Tibial nerve (tissue), 4 donors: ENCODE measurements at regions not wholly inside any gene's neighbourhood (a gene's known extent, or its start where the extent isn't known, plus 50 kb on each side); places are given as distances from the start of the nearest gene placed in this dataset.

Experiments used
- DNase-seq, 2 donors: peaks; one replicate each; pipeline ENCODE4 v3.0.0-alpha.2; 2019; ENCODE audit warnings: low spot score in 2 of 2
- H3K27ac ChIP-seq, 4 donors: fragments of 200-600 bp; sonication (generic) in 3 of 4; one replicate each; pipeline ENCODE4 v1.5.1; 2017 to 2019; ENCODE audit warnings: mild to moderate bottlenecking in 1 of 4
- H3K27me3 ChIP-seq, 2 donors: fragments of 200-600 bp; sonication (generic) in 1 of 2; one replicate each; pipeline versions ENCODE4 v1.5.1 to v1.6.0; 2017 to 2019
- H3K36me3 ChIP-seq, 3 donors: fragments of 200-600 bp; sonication (generic); one replicate each; pipeline ENCODE4 v1.5.1; 2018 to 2019
- H3K4me1 ChIP-seq, 4 donors: fragments of 200-600 bp; sonication (generic) in 3 of 4; one replicate each; pipeline ENCODE4 v1.5.1; 2017 to 2019
- H3K4me3 ChIP-seq, 4 donors: fragments of 200-600 bp; sonication (generic) in 3 of 4; one replicate each; pipeline ENCODE4 v1.5.1; 2017 to 2019; ENCODE audit warnings: mild to moderate bottlenecking in 1 of 4, moderate library complexity in 1 of 4
- H3K9me3 ChIP-seq, 4 donors: fragments of 200-600 bp; sonication (generic) in 3 of 4; one replicate each; pipeline ENCODE4 v1.5.1; 2017 to 2019
- CTCF ChIP-seq, 5 experiments: fragments of 200-600 bp in 3 of 5; fragments of 450-650 bp in 2 of 5; sonication (generic) in 3 of 5; IDR thresholded peaks; one replicate each; pipeline ENCODE4 v1.5.1; 2016 to 2019; ENCODE audit warnings: antibody characterized with exemption in 5 of 5, mild to moderate bottlenecking in 3 of 5, moderate library complexity in 2 of 5
- EP300 ChIP-seq, 2 donors: sonication (generic); formaldehyde crosslinking; IDR thresholded peaks; one replicate each; pipeline ENCODE4 v1.6.1; 2017; ENCODE audit warnings: antibody characterized with exemption in 2 of 2, mild to moderate bottlenecking in 1 of 2
- POLR2A ChIP-seq, 2 donors: fragments of 450-650 bp; IDR thresholded peaks; one replicate each; pipeline ENCODE4 v1.6.1; 2017; ENCODE audit warnings: antibody characterized with exemption in 2 of 2, mild to moderate bottlenecking in 2 of 2, moderate library complexity in 2 of 2
- WGBS, 2 donors: methylation state at CpG; one replicate each; pipeline ENCODE4 v1.1.5; 2018; 5-methylcytosine and 5-hydroxymethylcytosine counted together

DNA sequence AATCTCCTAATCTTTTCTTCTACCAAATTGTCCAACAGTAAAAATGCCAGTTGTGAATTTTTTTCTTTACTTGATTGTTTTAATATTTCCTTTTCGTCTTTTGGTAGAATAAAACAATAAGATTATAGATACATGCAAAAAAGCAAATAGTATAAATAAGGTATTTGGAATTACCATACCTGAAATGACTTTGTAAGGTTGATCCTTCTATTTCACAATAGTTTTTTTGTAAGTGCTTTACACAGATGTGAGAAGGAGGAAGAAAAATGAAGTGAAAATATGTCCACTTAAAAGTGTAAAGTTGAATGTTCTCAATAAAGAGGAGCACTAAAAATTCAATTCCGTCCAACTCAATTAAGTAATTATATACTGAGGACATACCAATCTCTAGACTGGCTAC lies 457.6 kb downstream of the UTRN start:
- TF ChIP-seq EP300 (IDR thresholded peaks at IDR 0.05): no peak
- TF ChIP-seq CTCF (IDR thresholded peaks at IDR 0.05): no peak
- no peak for TF ChIP-seq POLR2A (IDR thresholded peaks at IDR 0.05)
- Histone ChIP-seq H3K4me3 (no peak overlapping the region), H3K9me3 (no peaks in the 10 kb centered on the region), H3K27me3 (no peaks in the 10 kb centered on the region), H3K4me1 (peaks cover 0 to 12% (median 0%) of the 10 kb centered on the region in 4 donors), H3K36me3 (peaks cover 0 to 8% (median 0%) of the 10 kb centered on the region in 3 donors), H3K27ac (no peak overlapping the region)
- DNase-seq: no peak
- WGBS, 2 donors: 86 to 90% methylated on average over 2 of the region's 2 CpGs

DNA sequence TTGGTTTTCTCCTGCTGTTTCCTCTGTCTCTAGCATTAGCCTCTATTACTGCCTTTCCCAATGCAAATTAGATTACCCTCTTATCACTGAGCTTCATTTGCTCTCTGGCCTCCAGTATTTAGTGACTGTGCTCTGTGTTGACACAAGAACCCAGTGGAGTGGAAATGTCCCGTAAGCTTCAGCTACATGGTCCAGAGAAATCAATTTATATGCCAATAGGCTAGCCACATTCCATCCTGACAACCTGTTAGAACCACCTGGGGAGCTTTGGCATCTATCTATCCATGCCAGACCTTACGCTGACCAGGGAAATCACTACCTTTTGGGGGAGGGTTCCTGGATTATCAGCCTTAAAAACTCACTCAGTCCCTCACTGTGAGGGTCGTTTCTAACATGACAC lies 459.6 kb downstream of the UTRN start:
- Histone ChIP-seq H3K9me3 (no peaks in the 10 kb centered on the region), H3K36me3 (peaks cover 0 to 11% (median 0%) of the 10 kb centered on the region in 3 donors), H3K27me3 (no peaks in the 10 kb centered on the region), H3K4me3 (no peak overlapping the region), H3K27ac (no peak overlapping the region), H3K4me1 (peaks cover 0 to 12% (median 0%) of the 10 kb centered on the region in 4 donors)
- 73 to 78% methylated on average over 3 of the region's 3 CpGs for WGBS, 2 donors
- no peak for TF ChIP-seq EP300 (IDR thresholded peaks at IDR 0.05)
- TF ChIP-seq CTCF (IDR thresholded peaks at IDR 0.05): no peak
- no peak for TF ChIP-seq POLR2A (IDR thresholded peaks at IDR 0.05)
- DNase-seq: no peak

- 28% methylated on average over 3 of the region's 3 CpGs for WGBS, 2 donors
- Histone ChIP-seq H3K27me3 (no peaks in the 10 kb centered on the region), H3K4me3 (no peak overlapping the region), H3K36me3 (peaks cover 0 to 17% (median 0%) of the 10 kb centered on the region in 3 donors), H3K4me1 (peaks cover 0 to 12% (median 0%) of the 10 kb centered on the region in 4 donors), H3K9me3 (no peaks in the 10 kb centered on the region), H3K27ac (no peak overlapping the region)
- DNase-seq: no peak
- no peak for TF ChIP-seq CTCF (IDR thresholded peaks at IDR 0.05)
- TF ChIP-seq POLR2A (IDR thresholded peaks at IDR 0.05): no peak
- no peak for TF ChIP-seq EP300 (IDR thresholded peaks at IDR 0.05)
Measured at GRCh38 chr6:144745439-144745838, 460.3 kb downstream of the UTRN start.

- peaks cover 0 to 12% (median 0%) of the 10 kb centered on the region in 4 donors for H3K4me1 ChIP-seq
- no peak for TF ChIP-seq POLR2A (IDR thresholded peaks at IDR 0.05)
- no peak for TF ChIP-seq EP300 (IDR thresholded peaks at IDR 0.05)
- TF ChIP-seq CTCF (IDR thresholded peaks at IDR 0.05): no peak
- H3K36me3 ChIP-seq: peaks cover 0 to 27% (median 0%) of the 10 kb centered on the region in 3 donors
- H3K4me3 ChIP-seq: no peak overlapping the region
- H3K9me3 ChIP-seq: no peaks in the 10 kb centered on the region
- no peak overlapping the region for H3K27ac ChIP-seq
- DNase-seq: no peak
- 90 to 96% methylated on average over 1 of the region's 1 CpG for WGBS, 2 donors
- no peaks in the 10 kb centered on the region for H3K27me3 ChIP-seq
Measured at GRCh38 chr6:144746902-144747469, 461.9 kb downstream of the UTRN start.

- Histone ChIP-seq H3K27ac (no peak overlapping the region), H3K4me3 (no peak overlapping the region), H3K9me3 (no peaks in the 10 kb centered on the region), H3K4me1 (peaks cover 0 to 12% (median 0%) of the 10 kb centered on the region in 4 donors), H3K27me3 (no peaks in the 10 kb centered on the region), H3K36me3 (peaks cover 0 to 39% (median 0%) of the 10 kb centered on the region in 3 donors)
- DNase-seq: no peak
- WGBS, 2 donors: 70 to 80% methylated on average over 3 of the region's 3 CpGs
- no peak for TF ChIP-seq EP300 (IDR thresholded peaks at IDR 0.05)
- TF ChIP-seq CTCF (IDR thresholded peaks at IDR 0.05): no peak
- no peak for TF ChIP-seq POLR2A (IDR thresholded peaks at IDR 0.05)
Measured at GRCh38 chr6:144749263-144749662, 464.1 kb downstream of the UTRN start.
